Hepatocyte (in vitro differentiated cells): ENCODE measurements at regions not wholly inside any gene's neighbourhood (a gene's known extent, or its start where the extent isn't known, plus 50 kb on each side); places are given as distances from the start of the nearest gene placed in this dataset.

ENCODE experiments used
- EZH2phosphoT487 ChIP-seq: fragments of 200-600 bp; sonication (generic); IDR thresholded peaks from one replicate; pipeline ENCODE4 v1.6.1; 2018; ENCODE audit warnings: antibody characterized with exemption, mild to moderate bottlenecking, low read depth, moderate library complexity; ENCODE audit not compliant: unreplicated experiment, severe bottlenecking
- TF ChIP-seq, protein P1 (sequence below): fragments of 200-600 bp; sonication (generic); IDR thresholded peaks from 2 replicates; pipeline ENCODE4 v1.5.1; 2016; ENCODE audit warnings: antibody characterized with exemption, mild to moderate bottlenecking; ENCODE audit not compliant: poor library complexity

GRCh38 chr15:23998056-23998455 is 311.0 kb upstream of the NDN start:
- TF ChIP-seq, protein P1, sequence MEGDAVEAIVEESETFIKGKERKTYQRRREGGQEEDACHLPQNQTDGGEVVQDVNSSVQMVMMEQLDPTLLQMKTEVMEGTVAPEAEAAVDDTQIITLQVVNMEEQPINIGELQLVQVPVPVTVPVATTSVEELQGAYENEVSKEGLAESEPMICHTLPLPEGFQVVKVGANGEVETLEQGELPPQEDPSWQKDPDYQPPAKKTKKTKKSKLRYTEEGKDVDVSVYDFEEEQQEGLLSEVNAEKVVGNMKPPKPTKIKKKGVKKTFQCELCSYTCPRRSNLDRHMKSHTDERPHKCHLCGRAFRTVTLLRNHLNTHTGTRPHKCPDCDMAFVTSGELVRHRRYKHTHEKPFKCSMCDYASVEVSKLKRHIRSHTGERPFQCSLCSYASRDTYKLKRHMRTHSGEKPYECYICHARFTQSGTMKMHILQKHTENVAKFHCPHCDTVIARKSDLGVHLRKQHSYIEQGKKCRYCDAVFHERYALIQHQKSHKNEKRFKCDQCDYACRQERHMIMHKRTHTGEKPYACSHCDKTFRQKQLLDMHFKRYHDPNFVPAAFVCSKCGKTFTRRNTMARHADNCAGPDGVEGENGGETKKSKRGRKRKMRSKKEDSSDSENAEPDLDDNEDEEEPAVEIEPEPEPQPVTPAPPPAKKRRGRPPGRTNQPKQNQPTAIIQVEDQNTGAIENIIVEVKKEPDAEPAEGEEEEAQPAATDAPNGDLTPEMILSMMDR = no peak
- TF ChIP-seq EZH2phosphoT487 = no peak
